Kidney (tissue), 13 donors: ENCODE measurements at regions not wholly inside any gene's neighbourhood (a gene's known extent, or its start where the extent isn't known, plus 50 kb on each side); places are given as distances from the start of the nearest gene placed in this dataset.

Source experiments
- DNase-seq, 5 donors: peaks; one replicate each; pipeline ENCODE4 v3.0.0-alpha.2; 2013 to 2020
- FAIRE-seq: peaks from 2 replicates; lab custom pipeline; 2012; peaks lifted over from hg19 to GRCh38; lab: Jason Lieb, UNC
- H3K27ac ChIP-seq, 2 donors: one replicate each; pipeline ENCODE4 v1.7.0; 2013; ENCODE audit warnings: low read depth in 2 of 2, low read length in 2 of 2, inconsistent platforms in 1 of 2
- H3K27me3 ChIP-seq: one replicate; pipeline ENCODE4 v1.7.1; 2013; ENCODE audit warnings: low read length, inconsistent platforms; ENCODE audit not compliant: control insufficient read depth, insufficient read depth
- H3K36me3 ChIP-seq, 3 donors: one replicate each; pipeline versions ENCODE4 v1.7.0 to v1.7.1; 2013; ENCODE audit warnings: low read length in 3 of 3, control low read depth in 1 of 3, inconsistent platforms in 1 of 3; ENCODE audit not compliant: insufficient read depth in 3 of 3, control insufficient read depth in 2 of 3
- H3K4me1 ChIP-seq, 3 donors: one replicate each; pipeline versions ENCODE4 v1.7.0 to v1.7.1; 2013; ENCODE audit warnings: low read length in 3 of 3, inconsistent platforms in 1 of 3, low read depth in 1 of 3; ENCODE audit not compliant: control insufficient read depth in 2 of 3, insufficient read depth in 2 of 3
- H3K4me3 ChIP-seq, 3 donors: one replicate each; pipeline versions ENCODE4 v1.7.0 to v1.8.1; 2013; ENCODE audit warnings: low read length in 3 of 3, control low read depth in 1 of 3, inconsistent platforms in 1 of 3
- H3K9ac ChIP-seq, 3 donors: one replicate each; pipeline versions ENCODE4 v1.7.0 to v1.7.1; 2013; ENCODE audit warnings: low read length in 3 of 3, control low read depth in 1 of 3, inconsistent platforms in 1 of 3
- H3K9me3 ChIP-seq, 3 donors: one replicate each; pipeline versions ENCODE4 v1.7.0 to v1.7.1; 2013; ENCODE audit warnings: low read length in 3 of 3, control low read depth in 1 of 3, inconsistent platforms in 1 of 3; ENCODE audit not compliant: control insufficient read depth in 2 of 3, insufficient read depth in 1 of 3
- intact Hi-C: fragments of 100-400 bp; cut with DNase I; formaldehyde crosslinking; loops from one replicate; pipeline ENCODE4 v1.11.1; 2022
- TF ChIP-seq, protein P1 (sequence below): IDR thresholded peaks from 3 replicates; pipeline ENCODE4 v1.5.1; 2012; ENCODE audit warnings: mild to moderate bottlenecking, moderate library complexity, borderline replicate concordance; ENCODE audit not compliant: insufficient read depth; ENCODE audit errors: extremely low read depth
- donor health status: control.
- donor health status: control.
- donor health status: control.
- donor health status: control.
- donor health status: control.
- donor health status: DM: yes; HTN: yes; CAD: no.
- donor health status: Normal renal cell carcinoma (clear cell type).

- TF ChIP-seq, protein P1, sequence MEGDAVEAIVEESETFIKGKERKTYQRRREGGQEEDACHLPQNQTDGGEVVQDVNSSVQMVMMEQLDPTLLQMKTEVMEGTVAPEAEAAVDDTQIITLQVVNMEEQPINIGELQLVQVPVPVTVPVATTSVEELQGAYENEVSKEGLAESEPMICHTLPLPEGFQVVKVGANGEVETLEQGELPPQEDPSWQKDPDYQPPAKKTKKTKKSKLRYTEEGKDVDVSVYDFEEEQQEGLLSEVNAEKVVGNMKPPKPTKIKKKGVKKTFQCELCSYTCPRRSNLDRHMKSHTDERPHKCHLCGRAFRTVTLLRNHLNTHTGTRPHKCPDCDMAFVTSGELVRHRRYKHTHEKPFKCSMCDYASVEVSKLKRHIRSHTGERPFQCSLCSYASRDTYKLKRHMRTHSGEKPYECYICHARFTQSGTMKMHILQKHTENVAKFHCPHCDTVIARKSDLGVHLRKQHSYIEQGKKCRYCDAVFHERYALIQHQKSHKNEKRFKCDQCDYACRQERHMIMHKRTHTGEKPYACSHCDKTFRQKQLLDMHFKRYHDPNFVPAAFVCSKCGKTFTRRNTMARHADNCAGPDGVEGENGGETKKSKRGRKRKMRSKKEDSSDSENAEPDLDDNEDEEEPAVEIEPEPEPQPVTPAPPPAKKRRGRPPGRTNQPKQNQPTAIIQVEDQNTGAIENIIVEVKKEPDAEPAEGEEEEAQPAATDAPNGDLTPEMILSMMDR, result no peak
- Histone ChIP-seq H3K9ac (no peak overlapping the region), H3K36me3 (no peaks in the 10 kb centered on the region), H3K4me1 (no peaks in the 10 kb centered on the region), H3K9me3 (no peaks in the 10 kb centered on the region), H3K4me3 (no peak overlapping the region), H3K27me3 (no peaks in the 10 kb centered on the region), H3K27ac (no peak overlapping the region)
- DNase-seq, result no peak
- no peak for FAIRE-seq
- intact Hi-C loops, result no loop called here
Measured at GRCh38 chr7:91446819-91447218, 182.6 kb downstream of the FZD1 start.

DNA sequence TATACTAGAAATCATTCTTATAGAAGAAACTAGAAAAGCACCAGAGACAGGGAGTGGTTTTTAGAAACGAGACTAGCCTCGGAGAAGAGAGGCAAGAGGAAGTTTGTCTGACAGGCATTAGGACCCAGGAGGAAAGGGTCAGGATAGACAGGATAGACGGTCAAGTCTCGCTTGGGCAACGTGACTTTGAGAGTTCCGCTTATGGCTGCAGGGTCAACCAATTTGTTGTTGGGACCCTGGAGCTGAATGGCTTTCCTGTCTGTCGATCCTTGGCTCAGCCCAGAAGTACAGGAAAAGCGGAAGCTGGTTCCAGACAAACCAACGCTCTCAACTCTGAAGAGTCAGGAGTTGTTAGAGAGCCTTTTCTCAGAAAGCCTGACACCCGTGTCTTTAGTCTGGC lies 191.2 kb downstream of the FZD1 start:
- Histone ChIP-seq H3K36me3 (no peaks in the 10 kb centered on the region), H3K27ac (no peak overlapping the region), H3K4me3 (no peak overlapping the region), H3K4me1 (no peaks in the 10 kb centered on the region), H3K9me3 (peaks cover 0 to 3% (median 0%) of the 10 kb centered on the region in 3 donors), H3K9ac (no peak overlapping the region), H3K27me3 (no peaks in the 10 kb centered on the region)
- FAIRE-seq (no peak), DNase-seq (no peak)
- TF ChIP-seq, protein P1, result no peak
- intact Hi-C loops, result no loop called here

GRCh38 chr7:91457208-91457607 lies 193.0 kb downstream of the FZD1 start:
- H3K9ac ChIP-seq, result no peak overlapping the region
- TF ChIP-seq, protein P1, result no peak
- intact Hi-C loops, result no loop called here
- H3K27ac ChIP-seq, result no peak overlapping the region
- DNase-seq (no peak), FAIRE-seq (no peak)
- no peaks in the 10 kb centered on the region for H3K4me1 ChIP-seq
- peaks cover 0 to 3% (median 0%) of the 10 kb centered on the region in 3 donors for H3K9me3 ChIP-seq
- H3K4me3 ChIP-seq, result no peak overlapping the region
- H3K27me3 ChIP-seq, result no peaks in the 10 kb centered on the region
- no peaks in the 10 kb centered on the region for H3K36me3 ChIP-seq

DNA sequence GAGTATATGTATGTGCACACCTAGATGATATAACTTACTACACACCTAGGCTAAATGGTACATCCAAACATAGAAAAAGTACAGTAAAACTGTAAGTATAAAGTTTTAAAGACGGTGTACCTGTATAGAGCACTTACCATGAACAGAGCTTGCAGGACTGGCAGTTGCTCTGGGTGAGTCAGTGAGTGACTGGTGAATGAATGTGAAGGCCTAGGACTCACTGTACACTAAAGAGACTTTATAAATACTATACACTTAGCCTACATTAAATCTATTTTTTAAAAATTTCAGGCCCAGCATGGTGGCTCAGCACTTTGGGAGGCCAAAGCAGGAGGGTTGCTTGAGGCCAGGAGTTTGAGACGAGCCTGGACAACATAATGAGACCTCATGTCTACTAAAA lies 195.3 kb downstream of the FZD1 start:
- Histone ChIP-seq H3K27me3 (no peaks in the 10 kb centered on the region), H3K27ac (no peak overlapping the region), H3K9me3 (peaks cover 0 to 3% (median 0%) of the 10 kb centered on the region in 3 donors), H3K9ac (no peak overlapping the region), H3K36me3 (no peaks in the 10 kb centered on the region), H3K4me1 (no peaks in the 10 kb centered on the region), H3K4me3 (no peak overlapping the region)
- TF ChIP-seq, protein P1, result no peak
- intact Hi-C loops, result no loop called here
- no peak for FAIRE-seq
- no peak for DNase-seq
